Renal pelvis (tissue), 1 donor: ENCODE measurements at regions not wholly inside any gene's neighbourhood (a gene's known extent, or its start where the extent isn't known, plus 50 kb on each side); places are given as distances from the start of the nearest gene placed in this dataset.
"Not testable (repeated sequence)": the region's sequence is repeated elsewhere in the genome, so short reads cannot be mapped to it uniquely, and the experiment has no call there.

Experiments
- DNase-seq: peaks from one replicate; pipeline ENCODE4 v3.0.0-alpha.2; 2013

DNA sequence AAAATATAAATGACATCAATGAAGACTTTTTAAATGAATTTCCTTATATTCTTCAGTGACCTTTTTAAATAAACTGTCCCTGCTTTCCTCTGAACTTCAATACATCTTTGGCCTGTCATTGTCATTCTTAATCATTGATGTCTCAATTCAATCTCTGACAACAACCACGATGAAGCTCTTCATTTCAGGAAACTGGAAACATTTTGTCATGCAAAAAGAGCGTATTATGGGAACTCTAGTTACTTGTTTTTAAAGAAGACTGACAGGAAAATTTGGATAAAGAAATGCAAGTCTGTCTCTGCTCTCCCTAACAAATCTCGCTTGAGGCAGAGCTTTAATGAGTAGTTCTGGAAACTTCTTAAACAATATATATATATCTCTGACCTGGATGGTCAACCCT is 535.8 kb upstream of the ADGRL2 start:
- DNase-seq = no peak

DNA sequence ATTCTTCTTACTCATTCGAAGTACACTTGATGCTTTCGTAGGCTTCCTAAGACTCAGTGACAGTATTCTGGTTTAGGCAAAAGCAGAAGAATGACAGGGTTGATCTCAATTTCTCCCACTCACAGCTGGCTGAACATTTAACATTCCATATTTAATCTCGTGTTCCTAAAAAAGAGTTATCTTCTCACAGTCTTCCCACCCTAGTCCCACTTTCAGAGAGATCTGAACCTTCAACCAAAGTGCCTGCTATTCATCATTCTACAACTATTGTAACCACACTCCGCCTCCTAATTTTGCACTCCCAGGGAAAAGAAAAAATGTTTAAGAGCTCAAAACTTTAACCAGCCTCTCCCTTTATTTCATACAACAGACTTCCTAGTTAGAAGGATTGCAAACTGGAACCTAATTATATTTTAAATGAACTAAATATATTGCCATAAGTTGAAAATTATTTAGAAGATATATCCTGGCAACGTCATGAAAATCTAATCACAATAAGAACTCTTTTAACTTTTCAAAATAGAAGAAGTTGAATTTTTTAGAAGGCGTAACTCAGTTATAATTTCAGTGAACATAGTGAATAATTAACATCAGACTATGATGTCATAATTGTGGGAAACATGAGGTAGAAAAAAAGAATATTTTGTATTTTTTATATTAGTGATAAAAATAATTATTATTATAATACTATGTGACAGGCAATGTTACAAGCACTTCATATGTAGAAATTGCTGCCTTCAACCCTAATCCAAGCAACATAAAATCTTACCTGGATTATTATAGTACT is 540.9 kb upstream of the ADGRL2 start:
- no peak for DNase-seq

DNA sequence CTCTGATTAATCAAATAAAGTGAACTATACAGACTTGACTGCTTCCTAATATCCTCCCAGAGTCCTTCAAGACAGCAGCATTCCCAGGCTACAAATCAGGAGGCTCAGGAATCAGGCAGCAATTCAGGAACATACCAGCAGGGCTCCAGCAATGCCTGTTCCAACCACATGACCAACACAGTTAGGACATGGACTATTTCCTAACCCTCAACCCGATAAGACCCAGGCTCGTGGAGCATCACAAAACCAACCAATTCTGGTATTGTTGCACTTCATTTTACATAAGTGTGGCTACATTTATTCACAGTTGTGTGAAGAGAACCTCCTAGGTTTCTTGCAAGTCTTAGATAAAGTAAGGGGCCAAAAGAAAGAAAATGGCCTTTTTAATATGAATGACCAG is 546.2 kb upstream of the ADGRL2 start:
- no peak for DNase-seq

DNA sequence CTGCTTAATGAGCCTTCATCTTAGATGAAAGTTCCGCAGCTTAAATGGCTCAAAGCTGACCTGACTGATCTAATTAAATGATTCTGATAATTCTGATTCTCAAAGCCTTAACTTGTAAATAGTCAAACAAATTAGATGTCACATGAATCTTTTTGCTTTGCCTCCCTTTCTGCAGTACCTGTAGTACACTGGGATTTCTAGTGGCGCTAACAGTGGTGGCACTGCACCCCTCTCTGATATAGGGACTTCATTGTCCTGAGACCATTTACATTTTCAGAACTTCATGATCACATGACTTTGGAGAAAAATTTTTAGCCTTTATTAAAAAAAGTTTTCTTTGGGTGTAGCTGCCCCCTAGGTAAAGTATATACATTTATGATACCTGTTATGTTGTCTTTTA is 546.7 kb upstream of the ADGRL2 start:
- no peak for DNase-seq

DNA sequence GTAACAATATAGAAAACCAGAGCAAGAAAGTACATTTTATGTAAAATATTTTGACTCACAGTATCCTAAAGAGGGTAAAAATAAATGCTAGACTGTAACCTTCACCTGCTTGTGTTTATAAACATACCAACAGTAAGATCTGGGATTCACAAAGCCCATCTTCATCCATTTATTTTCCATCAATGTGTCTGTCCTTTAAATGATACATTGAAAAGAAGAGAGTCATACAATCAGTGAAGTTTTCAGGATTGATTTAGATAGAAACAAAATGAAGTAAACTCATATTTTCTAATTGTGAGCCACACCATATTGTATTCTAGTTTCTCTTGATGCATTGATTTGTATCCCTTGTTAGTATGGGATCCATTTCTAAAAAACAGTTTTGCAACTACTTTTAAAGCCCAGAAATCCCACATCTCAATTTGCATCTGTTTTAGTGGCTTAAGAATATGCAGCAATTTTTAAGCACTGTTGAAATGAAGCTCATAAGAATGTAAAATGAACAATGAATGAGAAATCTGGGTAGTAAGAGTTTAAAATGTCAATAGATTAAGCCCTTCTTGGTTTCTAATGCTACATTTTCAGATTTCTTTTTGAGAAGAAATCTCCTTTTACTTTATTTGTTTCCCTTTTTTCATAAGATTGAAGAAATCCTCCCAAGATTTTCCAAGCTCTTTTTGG is 548.1 kb upstream of the ADGRL2 start:
- no peak for DNase-seq

DNA sequence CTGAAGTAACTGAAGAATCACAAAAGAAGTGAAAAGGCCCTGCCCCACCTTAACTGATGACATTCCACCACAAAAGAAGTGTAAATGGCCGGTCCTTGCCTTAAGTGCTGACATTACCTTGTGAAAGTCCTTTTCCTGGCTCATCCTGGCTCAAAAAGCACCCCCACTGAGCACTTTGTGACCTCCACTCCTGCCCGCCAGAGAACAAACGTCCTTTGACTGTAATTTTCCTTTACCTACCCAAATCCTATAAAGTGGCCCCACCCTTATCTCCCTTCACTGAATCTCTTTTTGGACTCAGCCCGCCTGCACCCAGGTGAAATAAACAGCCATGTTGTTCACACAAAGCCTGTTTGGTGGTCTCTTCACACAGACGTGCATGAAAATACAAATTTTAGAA is 549.9 kb upstream of the ADGRL2 start:
- not testable (repeated sequence) for DNase-seq

DNA sequence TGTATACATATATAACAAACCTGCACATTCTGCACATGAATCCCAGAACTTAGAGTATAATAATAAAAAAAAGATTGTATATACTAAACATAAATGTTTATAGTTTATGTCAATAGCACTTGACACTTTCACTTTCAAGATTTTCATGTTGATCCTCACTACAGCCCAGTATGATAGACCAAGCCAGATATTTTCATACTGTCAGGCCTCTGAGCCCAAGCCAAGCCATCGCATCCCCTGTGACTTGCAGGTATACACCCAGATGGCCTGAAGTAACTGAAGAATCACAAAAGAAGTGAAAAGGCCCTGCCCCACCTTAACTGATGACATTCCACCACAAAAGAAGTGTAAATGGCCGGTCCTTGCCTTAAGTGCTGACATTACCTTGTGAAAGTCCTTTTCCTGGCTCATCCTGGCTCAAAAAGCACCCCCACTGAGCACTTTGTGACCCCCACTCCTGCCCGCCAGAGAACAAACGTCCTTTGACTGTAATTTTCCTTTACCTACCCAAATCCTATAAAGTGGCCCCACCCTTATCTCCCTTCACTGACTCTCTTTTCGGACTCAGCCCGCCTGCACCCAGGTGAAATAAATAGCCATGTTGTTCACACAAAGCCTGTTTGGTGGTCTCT is 555.5 kb upstream of the ADGRL2 start:
- not testable (repeated sequence) for DNase-seq

DNA sequence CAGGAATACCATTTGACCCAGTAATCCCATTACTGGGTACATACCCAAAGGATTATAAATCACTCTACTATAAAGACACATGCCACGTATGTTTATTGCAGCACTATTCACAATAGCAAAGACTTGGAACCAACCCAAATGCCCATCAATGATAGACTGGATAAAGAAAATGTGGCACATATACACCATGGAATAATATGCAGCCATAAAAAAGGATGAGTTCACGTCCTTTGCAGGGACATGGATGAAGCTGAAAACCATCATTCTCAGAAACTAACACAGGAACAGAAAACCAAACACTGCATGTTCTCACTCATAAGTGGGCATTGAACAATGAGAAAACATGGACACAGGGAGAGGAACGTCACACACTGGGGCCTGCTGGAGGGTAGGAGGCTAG is 556.1 kb upstream of the ADGRL2 start:
- DNase-seq = not testable (repeated sequence)

DNA sequence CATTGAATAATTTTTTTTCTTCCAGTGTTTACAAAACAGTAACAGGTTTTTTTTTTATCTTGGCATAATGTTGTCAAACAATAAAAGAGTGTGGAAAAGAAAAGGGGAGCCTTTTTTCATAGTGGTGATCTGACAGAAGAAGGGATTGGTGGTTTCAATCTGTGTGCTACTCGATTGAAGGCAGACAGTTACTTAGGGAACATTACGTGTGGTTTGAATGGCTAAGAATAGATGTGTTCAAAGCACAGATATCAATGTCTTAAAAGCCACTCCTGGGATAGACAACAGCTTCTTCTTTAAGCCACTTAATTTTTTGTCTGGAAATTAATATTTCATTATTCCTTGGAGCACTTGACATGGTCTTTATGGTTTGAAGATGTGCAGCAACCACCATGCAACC is 558.6 kb upstream of the ADGRL2 start:
- DNase-seq = no peak

DNA sequence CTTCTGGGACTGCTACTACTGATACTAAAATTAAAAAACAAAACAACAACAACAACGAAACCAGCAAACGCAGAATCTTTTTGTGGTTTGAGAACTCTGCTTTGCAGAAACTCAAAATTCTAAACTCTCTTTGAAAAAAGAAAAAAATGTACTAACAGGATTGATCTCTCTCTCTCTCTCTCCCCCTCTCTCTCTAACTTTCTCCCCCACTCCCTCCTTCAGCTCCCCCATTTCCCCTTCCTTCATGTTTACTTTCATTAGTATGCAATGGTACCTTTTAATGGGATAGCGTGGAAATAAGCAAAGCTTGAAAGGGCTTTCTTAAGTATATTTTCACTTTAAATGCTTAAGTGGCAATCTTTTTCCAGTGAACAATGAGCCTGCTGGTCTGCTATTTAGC is 562.6 kb upstream of the ADGRL2 start:
- DNase-seq = no peak

DNA sequence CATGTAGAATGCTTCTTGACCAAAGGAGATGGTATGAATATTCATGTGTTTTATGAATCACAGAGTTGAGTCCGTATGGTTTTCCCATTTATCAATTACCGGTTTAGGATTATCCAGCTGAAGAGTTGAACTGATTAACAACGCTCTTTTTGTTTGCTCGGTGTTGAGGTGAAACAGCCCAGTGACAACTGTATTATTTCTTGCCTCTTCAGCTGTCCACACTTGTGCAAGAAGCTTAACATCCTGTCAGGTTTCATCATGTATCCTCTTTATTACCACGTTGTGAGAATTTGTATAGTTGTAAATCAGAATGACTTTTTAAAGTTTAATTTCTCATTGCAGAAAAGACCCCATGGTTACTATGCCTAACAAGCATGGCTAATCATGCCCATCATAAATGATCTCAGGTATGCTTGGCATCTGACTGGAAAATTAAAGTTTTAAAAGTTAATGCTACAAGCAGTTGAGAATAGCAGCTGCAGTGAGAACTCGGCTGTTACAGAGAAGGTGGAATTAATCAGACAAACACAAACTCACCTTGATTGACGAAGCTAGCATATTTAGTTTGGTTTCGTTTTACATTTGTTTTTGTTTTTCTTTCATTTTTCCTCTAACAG is 563.2 kb upstream of the ADGRL2 start:
- DNase-seq = peak; percentile 27

DNA sequence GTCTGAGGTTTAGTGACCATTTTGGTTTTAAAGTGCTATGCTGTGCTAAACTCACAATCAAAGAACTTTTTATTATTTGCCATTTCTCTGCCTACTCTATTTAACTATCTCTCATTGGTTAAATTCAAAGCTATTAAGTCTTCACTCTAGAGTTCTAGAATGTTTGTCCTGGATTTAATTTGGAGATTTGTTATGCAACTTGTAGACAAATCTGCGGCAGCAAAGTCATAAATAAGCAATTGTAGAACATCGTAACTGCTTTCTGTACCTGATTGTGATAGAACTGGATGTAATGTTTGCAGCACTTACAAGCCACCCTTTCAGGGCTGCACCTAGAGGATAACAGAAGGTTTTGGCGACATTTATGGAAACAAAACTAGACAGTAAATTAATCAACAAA is 566.5 kb upstream of the ADGRL2 start:
- no peak for DNase-seq

DNA sequence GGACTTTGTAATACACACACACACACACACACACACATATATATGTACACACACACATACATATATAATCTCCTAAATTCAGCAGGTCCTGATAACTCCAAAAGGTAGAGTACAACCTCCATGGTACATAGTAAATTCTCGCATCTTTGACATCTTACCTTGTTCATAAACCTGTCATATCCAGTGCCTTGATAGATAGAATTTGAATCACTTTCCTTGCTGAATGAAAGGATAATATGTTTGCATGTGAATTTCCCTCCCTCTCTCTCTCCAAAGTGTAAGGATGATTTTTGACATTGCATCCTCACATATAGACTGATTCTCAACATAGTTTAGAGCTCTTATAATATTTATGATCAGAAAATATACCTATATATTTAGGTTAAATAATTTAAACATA is 567.1 kb upstream of the ADGRL2 start:
- no peak for DNase-seq

DNA sequence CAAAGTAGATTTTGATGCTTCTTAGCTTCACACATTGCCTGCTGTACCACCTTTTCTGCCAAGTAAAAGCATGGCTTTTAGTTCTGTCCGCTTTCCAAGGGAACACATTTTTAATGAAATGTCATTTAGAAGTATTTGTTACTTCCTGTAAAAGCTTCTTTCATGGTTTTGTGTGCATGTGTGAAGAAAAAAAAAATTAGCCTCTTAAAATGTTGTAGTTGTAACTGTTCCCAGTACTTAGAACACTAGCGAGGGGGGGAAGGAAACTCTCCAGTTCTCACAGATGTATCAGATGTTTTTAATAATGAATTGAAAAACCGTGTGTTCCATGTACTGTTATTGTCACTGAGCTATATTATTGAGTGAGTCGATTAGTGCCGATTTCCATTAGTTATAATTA is 568.3 kb upstream of the ADGRL2 start:
- no peak for DNase-seq

DNA sequence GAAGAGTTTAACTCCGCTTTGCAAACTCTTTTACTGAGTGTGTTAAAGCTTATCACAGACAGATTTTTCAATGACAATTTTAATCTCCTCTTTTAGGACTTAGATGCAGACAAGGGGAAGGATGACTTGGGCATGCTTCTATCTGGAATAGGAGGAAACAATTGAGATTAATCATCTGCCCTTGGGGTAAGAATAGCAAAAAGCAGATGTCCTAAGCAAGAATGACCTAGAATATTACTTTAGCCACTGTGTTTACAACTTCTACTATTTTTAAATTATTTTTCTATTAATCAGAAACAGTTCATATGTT is 569.0 kb upstream of the ADGRL2 start:
- no peak for DNase-seq

DNA sequence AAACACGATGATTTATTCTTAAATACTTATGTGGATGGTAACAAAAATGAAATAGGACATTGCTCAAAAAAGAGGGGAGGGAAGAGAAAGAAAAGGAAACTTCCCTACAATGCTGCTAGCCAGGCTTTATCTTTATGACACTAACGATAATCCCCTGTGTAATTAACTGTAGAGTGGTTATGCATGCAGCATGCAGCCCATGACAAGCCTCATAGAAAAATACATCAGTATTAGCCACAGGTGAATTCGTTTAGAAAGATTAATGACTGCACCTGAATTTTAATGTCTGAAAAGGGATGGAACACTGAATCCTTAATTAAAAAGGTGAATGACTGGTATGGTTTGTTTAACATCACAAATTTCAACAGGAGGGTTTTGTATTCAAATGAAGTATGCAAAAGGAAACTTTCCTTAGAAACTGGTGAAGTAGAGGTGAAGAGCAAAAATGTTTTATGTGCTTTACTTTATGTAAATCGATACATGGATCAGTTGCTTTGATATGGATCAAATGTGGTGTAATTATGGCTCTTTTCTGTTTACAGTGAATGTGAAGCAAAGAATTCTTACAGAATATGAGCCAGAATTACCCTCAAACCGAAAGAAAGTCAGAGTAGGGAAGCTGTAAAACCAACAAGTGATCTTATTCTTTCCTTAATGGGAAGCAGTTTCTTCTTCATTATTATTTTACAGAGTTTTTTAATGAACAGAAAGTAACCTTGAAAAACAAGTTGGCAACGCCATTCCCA is 569.6 kb upstream of the ADGRL2 start:
- no peak for DNase-seq

DNA sequence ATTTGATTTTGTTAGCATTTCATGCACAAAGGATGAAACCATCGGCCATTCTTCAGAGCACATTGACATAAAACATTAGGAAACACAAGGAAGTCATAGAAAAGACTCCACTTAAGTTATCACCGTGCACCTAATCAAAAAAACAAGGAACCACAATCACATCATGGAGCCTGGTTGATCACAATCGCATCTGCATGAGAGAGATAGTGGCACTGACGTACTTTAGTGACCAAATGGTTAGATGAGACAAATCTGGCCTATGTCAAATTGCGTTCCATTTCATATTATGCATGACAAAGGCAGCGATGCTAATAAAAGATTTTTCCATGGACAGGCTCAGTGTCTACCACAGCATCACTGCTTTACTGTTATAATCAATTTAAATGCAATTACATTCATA is 571.8 kb upstream of the ADGRL2 start:
- DNase-seq = no peak

DNA sequence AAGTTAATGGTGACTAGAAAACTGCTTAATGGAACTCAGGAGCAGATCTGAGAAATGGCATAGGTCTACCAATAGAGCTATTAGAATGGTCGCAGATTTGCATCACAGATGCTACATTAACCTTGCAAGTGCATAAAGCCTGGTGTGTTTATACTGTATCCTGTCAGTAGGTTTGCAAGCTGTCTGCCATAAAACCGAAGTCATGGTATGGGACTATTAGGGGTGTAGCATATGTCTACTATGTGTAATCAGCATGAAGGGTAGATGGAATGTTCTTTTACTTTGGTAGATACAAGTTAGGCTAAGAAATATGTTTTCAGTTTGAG is 574.2 kb upstream of the ADGRL2 start:
- no peak for DNase-seq

DNA sequence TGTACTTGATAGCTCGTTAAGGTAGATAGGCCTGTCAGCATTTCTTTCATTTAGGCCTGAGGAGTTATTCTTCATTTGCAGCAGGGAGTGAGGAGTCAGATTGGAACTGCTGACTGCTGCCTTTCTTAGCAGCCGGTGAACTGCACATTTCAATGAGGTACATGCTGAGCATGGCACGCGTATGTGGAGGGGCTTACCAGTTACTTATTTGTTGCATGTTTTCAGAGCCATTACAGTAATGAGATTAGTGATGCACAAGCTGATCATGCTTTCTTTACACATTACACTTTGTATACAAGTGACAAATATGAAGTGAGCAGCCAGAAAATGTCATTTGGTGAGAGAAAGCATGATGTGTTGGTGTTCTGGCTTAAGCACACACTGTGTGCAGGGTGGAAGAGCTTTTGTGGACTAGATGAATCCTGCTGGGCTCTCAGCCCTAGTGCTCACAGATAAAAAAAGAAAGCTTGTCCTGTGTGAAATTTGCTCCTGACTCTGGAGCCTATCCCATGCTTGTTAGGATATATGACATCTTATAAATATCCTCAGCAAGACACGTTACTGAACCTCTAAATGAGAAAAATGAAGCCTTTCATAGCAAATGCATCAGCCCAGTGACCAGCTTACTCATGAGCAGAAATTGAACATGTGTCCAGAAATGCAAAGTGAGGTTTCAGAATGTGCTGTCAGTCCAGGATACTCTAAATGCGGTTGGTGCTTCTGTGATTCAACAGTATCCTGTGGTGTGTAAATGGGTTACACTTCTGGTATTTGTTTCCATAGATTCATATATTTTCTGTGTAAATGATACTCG is 574.7 kb upstream of the ADGRL2 start:
- DNase-seq = no peak

DNA sequence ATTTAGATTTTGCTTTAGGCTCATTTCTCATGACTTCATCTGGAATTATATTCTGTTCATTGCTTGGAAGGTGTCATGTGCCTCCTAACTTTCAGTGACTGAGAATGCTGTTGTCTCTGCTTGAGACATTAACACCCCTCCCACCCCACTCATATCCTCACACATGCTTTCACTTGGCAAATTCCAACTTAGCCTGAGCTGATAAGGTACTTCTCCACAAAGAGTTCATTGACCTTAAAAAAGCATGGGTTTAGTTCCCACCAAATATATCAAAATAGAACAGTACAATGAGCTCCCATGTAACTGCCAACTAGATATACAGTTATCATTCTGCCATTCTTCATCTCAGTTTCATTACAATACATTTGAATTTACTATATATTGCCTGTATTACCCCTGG is 576.5 kb upstream of the ADGRL2 start:
- no peak for DNase-seq

DNA sequence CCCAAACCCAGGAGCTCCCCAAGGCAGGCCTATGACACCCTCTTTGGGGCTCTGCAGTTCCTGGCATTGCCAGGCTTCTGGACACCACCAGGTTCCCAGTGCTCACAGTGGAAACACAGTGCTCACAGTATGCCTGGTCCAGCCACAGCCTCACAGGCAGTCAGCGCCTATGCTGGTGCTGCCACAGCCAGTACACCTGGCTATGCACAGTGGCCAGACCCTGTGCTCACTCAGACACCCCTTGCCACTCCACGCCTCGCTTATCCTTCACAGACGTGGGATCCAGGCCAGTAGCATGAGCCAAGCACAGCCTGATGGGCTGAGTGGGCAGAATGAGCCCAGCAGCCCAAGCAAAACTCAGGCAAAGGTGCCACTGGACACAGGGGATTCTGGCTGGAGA is 579.2 kb upstream of the ADGRL2 start:
- DNase-seq = no peak

DNA sequence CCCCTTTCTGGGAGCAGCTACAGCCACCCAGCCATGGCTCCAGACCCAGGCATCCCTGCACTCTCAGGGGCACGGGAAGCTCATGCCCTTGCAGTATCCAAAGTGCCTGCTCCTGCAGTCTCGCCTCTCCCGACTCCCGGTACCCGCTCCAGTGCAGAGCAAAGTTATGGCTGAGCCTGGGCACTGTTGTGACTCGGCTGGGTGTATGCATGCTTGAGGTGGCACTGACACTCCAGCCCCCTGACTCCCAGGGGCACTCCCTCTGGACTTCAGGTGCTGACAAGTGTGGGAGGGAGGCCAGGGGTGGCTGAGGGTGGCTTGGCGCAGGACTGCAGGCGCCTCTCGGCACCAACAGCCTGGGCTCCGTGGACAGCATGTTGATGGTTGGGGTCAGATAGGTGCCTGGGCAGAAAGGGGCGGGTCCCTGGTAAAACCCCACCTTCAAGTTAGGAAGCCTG is 580.1 kb upstream of the ADGRL2 start:
- no peak for DNase-seq
